HCT116 (cell line): ENCODE measurements at regions not wholly inside any gene's neighbourhood (a gene's known extent, or its start where the extent isn't known, plus 50 kb on each side); places are given as distances from the start of the nearest gene placed in this dataset.

Source experiments
- EZH2 ChIP-seq: fragments of 200-600 bp; sonication (generic); IDR thresholded peaks from 2 replicates; pipeline ENCODE4 v1.6.1; 2017; ENCODE audit warnings: antibody characterized with exemption, mixed run types
- MAX ChIP-seq: IDR thresholded peaks from 2 replicates; pipeline ENCODE4 v1.6.1; 2012
- POLR2AphosphoS5 ChIP-seq: IDR thresholded peaks from 2 replicates; pipeline ENCODE4 v1.6.1; 2011; ENCODE audit warnings: mild to moderate bottlenecking, low read depth, low read length, moderate library complexity
- RAD21 ChIP-seq: IDR thresholded peaks from 2 replicates; pipeline ENCODE4 v1.6.1; 2012; ENCODE audit warnings: low read depth, mild to moderate bottlenecking
- REST ChIP-seq: IDR thresholded peaks from 2 replicates; pipeline ENCODE4 v1.6.1; 2012; ENCODE audit warnings: low read depth
- YY1 ChIP-seq: IDR thresholded peaks from 2 replicates; pipeline ENCODE4 v1.6.1; 2011; ENCODE audit warnings: low read length, low read depth, moderate library complexity, mild to moderate bottlenecking; ENCODE audit not compliant: insufficient replicate concordance; ENCODE audit errors: extremely low read depth
- ZFX ChIP-seq: fragments of 450-650 bp; IDR thresholded peaks from 2 replicates; pipeline ENCODE4 v1.6.1; 2017

- TF ChIP-seq POLR2AphosphoS5, result no peak
- TF ChIP-seq REST, result no peak
- no peak for TF ChIP-seq EZH2
- TF ChIP-seq YY1, result no peak
- TF ChIP-seq MAX, result no peak
- TF ChIP-seq RAD21, result no peak
- no peak for TF ChIP-seq ZFX
Observed at GRCh38 chr4:23423540-23423939, 466.3 kb downstream of the PPARGC1A start.
